Naive B cell (primary cell): ENCODE measurements at regions not wholly inside any gene's neighbourhood (a gene's known extent, or its start where the extent isn't known, plus 50 kb on each side); places are given as distances from the start of the nearest gene placed in this dataset.

Experiments
- ATAC-seq, 2 donors: fragments of 150-1000 bp; cut with Tn5 transposase; 2 replicates each; pipeline ENCODE4 v1.10.0; 2021; ENCODE audit warnings: low read depth in 2 of 2, mild to moderate bottlenecking in 2 of 2, moderate library complexity in 2 of 2
- DNase-seq: peaks from one replicate; pipeline ENCODE4 v3.0.0; 2022
- H3K27ac Mint-ChIP-seq, 6 donors: one replicate each; pipeline ENCODE4 v1.8.0; 2020 to 2022; ENCODE audit warnings: mild to moderate bottlenecking in 6 of 6, mixed read lengths in 6 of 6, moderate library complexity in 5 of 6, inconsistent platforms in 2 of 6
- H3K27me3 Mint-ChIP-seq, 3 donors: one replicate each; pipeline ENCODE4 v1.8.0; 2021 to 2022; ENCODE audit warnings: mixed read lengths in 3 of 3, mild to moderate bottlenecking in 1 of 3
- H3K36me3 Mint-ChIP-seq, 2 donors: one replicate each; pipeline ENCODE4 v1.8.0; 2020 to 2022; ENCODE audit warnings: mixed read lengths in 2 of 2, inconsistent platforms in 1 of 2, mild to moderate bottlenecking in 1 of 2
- H3K4me1 Mint-ChIP-seq, 3 donors: one replicate each; pipeline ENCODE4 v1.8.0; 2020 to 2022; ENCODE audit warnings: mixed read lengths in 3 of 3, inconsistent platforms in 1 of 3, mild to moderate bottlenecking in 1 of 3, moderate library complexity in 1 of 3
- H3K4me3 Mint-ChIP-seq, 8 donors: one replicate each; pipeline ENCODE4 v1.8.0; 2020 to 2022; ENCODE audit warnings: mild to moderate bottlenecking in 8 of 8, mixed read lengths in 8 of 8, moderate library complexity in 8 of 8, inconsistent platforms in 2 of 8
- H3K9me3 Mint-ChIP-seq, 7 donors: one replicate each; pipeline ENCODE4 v1.8.0; 2020 to 2022; ENCODE audit warnings: mixed read lengths in 7 of 7, mild to moderate bottlenecking in 5 of 7, inconsistent platforms in 2 of 7, moderate library complexity in 1 of 7

DNA sequence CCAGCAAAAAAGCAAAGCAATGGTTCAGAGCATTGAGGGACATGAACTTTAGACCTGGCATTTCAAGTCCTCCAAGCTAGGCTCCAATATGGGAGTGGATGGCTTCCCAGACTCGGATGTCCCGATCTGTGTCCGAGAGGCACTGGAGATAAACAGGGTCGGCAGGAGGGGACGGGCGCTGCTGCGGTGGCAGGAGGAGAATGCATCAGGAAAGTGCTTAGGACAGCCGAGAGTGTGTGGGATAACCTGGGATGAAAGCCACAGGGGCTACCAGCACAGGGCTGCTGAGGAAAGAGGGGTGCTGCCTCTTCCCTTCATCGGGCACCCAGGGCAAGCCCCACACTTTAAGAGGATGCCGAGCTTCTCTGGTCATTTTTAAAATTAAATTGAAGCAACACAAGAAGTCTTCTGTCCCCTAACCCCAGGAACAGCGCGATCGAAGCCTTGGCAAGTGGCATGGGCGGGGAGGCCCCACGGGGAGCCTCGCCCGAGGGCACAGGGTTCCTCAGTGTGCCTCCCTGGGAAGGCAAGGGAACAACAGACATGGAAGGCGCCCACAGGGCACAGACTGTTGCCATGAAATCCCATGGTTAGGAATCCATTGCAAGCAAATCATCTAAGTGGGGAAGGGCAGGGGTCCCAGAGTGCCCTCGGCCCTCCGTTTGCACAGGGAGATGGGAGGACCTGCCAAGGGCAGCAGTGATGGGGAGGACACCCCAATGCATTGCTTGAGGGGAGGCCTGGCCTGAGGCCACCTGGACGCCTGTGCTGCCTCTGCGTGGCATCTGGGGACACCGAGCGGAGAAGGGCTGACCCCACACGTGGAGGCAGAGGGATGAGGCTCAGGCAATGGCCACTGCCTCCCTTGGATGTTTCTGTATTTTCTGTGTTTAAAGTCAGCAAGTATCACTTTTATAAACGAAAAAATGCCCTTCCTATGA lies 78.5 kb upstream of the GPC1 start:
- Mint-ChIP-seq H3K4me1 (no peaks in the 10 kb centered on the region), H3K4me3 (no peak overlapping the region), H3K9me3 (peaks cover 7 to 23% (median 20%) of the 10 kb centered on the region in 7 donors), H3K36me3 (peaks cover 9 to 14% of the 10 kb centered on the region in 2 donors), H3K27ac (no peak overlapping the region), H3K27me3 (peaks cover 0 to 29% (median 7%) of the 10 kb centered on the region in 3 donors)
- DNase-seq (no peak), ATAC-seq (no peak)

DNA sequence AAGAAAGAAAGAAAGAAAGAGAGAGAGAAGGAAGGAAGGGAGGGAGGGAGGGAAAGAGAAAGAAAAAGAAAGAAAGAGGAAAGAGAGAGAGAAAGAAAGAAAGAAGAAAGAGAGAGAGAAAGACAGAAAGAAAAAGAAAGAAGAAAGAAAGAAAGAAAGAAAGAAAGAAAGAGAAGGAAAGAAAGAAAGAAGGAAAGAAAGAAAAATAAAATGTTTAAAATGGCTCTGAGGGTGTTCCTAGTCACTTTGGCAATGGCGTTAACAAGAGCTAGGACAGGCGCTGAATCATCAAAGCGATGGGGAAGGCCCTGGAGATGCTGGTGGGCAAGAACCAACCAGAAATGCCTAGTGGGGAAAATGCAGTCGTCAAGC lies 77.8 kb upstream of the GPC1 start:
- peaks cover 7 to 25% (median 22%) of the 10 kb centered on the region in 7 donors for H3K9me3 Mint-ChIP-seq
- H3K4me3 Mint-ChIP-seq, result peak overlapping the region in 1 of 8 donors; percentile 63
- peaks cover 0 to 27% (median 2%) of the 10 kb centered on the region in 3 donors for H3K27me3 Mint-ChIP-seq
- ATAC-seq (no peak), DNase-seq (no peak)
- H3K36me3 Mint-ChIP-seq, result peaks cover 9 to 14% of the 10 kb centered on the region in 2 donors
- no peak overlapping the region for H3K27ac Mint-ChIP-seq
- H3K4me1 Mint-ChIP-seq, result no peaks in the 10 kb centered on the region

DNA sequence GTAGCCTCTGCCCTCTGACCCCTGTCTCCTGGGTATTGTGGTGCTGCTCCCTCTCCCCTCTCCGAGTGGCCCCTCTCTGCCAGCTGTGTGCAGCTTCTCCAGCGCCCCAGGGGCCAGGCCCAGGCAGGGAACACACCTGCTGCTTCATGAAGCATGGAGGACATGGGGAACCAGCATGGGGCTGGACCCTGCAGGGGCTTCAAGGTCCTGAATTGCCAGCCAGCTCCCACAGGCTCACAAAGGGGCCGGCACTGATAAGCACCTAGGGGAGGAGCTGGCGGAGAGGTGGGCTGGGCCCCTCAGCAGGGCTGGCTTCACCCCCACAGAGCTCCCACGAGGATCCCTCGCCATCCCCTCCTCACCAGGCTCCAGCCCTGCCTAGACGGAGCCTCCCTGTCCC lies 77.4 kb upstream of the GPC1 start:
- H3K36me3 Mint-ChIP-seq, result peaks cover 9 to 14% of the 10 kb centered on the region in 2 donors
- no peak overlapping the region for H3K27ac Mint-ChIP-seq
- H3K9me3 Mint-ChIP-seq, result peaks cover 7 to 25% (median 22%) of the 10 kb centered on the region in 7 donors
- DNase-seq, result no peak
- H3K27me3 Mint-ChIP-seq, result peaks cover 0 to 24% (median 0%) of the 10 kb centered on the region in 3 donors
- no peaks in the 10 kb centered on the region for H3K4me1 Mint-ChIP-seq
- ATAC-seq, result no peak
- no peak overlapping the region for H3K4me3 Mint-ChIP-seq

DNA sequence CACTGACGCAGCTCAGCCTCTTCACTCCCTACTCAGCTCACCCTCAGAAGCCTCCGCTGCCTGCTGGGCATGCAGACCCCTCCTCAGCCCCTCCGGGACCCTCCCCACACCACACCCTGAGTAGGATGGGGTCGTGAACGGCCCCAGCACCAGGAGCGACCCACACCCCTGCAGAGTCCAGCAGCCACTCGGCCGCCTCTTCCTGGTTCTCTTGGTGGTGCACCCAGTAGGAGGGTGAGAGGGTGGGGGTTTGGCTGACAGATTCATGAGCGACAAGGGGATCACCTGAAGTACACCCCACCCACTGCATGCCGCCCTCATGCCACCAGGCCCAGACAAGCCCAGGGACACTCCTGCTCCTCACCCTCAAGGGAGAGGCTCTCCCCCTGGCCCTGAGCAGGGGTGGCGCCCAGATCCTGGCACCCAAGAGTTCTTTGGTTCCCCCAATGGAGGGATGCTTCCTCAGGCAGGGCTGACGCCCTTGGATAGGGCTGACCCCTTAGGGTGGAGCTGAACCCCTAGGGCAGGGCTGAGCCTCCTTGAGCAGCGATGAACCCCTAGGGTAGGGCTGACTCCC lies 76.6 kb upstream of the GPC1 start:
- DNase-seq (no peak), ATAC-seq (no peak)
- H3K4me1 Mint-ChIP-seq, result no peaks in the 10 kb centered on the region
- H3K9me3 Mint-ChIP-seq, result peaks cover 7 to 25% (median 22%) of the 10 kb centered on the region in 7 donors
- H3K36me3 Mint-ChIP-seq, result peaks cover 9 to 14% of the 10 kb centered on the region in 2 donors
- peaks cover 0 to 23% (median 0%) of the 10 kb centered on the region in 3 donors for H3K27me3 Mint-ChIP-seq
- H3K4me3 Mint-ChIP-seq, result no peak overlapping the region
- H3K27ac Mint-ChIP-seq, result no peak overlapping the region

DNA sequence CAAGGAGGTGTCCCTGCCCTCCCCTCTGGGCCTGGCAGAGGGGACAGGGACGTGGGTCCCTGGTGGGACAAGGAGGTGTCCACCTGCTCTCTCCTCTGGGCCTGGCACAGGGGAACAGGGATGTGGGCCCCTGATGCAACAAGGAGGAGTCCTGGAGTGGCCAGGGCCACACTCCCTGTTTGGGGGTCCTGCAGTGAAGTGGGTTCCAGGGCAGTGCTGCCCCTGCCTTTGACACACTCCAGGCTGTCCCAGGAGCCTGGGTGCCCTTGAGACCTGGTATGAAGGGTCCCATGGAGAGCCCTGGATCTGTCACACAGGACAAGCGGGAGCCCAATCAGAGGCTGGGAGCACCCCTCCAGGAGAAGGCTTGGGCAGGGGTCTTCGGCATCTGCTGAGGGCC lies 75.8 kb upstream of the GPC1 start:
- Mint-ChIP-seq H3K27me3 (peaks cover 0 to 19% (median 0%) of the 10 kb centered on the region in 3 donors), H3K4me1 (no peaks in the 10 kb centered on the region), H3K36me3 (peaks cover 9 to 14% of the 10 kb centered on the region in 2 donors), H3K9me3 (peaks cover 7 to 25% (median 22%) of the 10 kb centered on the region in 7 donors), H3K27ac (no peak overlapping the region), H3K4me3 (no peak overlapping the region)
- ATAC-seq (no peak), DNase-seq (no peak)

DNA sequence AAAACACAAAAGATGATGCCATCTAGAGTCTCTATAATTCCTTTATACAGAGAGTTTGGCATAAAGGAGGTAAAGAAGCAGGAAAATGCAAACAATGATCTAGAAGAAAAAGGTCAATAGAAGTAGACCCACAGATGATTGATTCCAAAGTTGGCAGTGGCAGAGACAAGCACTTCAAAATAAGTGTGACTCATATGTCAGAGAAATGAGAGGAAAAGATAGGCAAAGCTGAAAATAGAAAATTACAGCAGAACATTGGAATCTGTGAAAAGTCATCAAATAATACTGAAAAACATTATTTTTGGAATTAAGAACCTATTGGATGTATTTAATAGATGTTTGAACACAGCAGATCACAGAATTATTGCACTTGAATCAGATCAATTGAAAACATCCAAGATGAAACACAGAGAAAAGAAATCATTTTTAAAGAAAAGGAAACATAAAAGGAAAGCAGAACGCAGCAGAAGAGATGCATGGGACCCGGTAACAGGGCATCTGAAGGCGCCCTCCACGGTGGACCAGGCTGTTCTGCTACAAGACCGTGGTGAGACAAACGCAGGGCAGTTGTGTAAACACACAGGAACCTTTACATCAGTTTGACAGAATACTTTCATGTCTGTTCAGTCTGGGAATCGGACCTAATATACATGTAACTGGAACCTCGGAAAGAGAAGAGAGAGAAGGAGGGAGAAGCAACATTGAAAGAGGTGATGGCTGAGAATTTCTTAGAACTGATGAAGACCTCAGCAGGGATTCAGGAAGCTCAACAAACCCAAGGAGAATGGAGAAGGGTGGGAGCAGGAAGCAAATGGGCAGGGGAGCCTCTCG lies 74.6 kb upstream of the GPC1 start:
- Mint-ChIP-seq H3K4me1 (no peaks in the 10 kb centered on the region), H3K27me3 (peaks cover 0 to 12% (median 0%) of the 10 kb centered on the region in 3 donors), H3K9me3 (peaks cover 7 to 25% (median 22%) of the 10 kb centered on the region in 7 donors), H3K4me3 (no peak overlapping the region), H3K27ac (peak overlapping the region in 1 of 6 donors; percentile 49), H3K36me3 (peaks cover 9 to 14% of the 10 kb centered on the region in 2 donors)
- no peak for ATAC-seq
- DNase-seq, result no peak

DNA sequence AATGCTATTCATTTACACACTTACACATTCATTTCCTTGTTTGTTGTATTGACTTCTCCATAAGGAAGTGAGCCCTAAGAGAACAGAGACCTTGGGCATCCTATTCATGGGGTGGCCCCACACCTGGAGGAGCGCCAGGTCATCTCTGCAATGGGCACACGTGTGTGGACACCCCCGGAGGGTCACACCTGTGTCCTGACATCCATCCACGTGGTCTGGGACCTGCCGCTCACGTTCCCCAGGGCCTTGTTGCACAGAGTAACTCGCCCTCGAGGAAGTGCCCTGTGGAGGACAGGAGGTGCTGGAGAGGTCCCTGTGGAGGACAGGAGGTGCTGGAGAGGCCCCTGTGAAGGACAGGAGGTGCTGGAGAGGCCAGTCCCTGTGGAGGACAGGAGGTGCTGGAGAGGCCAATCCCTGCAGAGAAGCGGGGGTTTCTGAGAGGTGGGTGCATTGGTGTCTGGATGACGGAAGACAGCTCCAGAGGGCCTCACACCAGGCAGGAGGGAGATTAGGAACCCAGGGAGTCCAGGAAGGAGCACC lies 73.2 kb upstream of the GPC1 start:
- no peak for ATAC-seq
- Mint-ChIP-seq H3K27me3 (peaks cover 0 to 3% (median 0%) of the 10 kb centered on the region in 3 donors), H3K4me3 (peak overlapping the region in 1 of 8 donors; percentile 55), H3K9me3 (peaks cover 7 to 25% (median 22%) of the 10 kb centered on the region in 7 donors), H3K36me3 (peaks cover 9 to 14% of the 10 kb centered on the region in 2 donors), H3K27ac (no peak overlapping the region), H3K4me1 (no peaks in the 10 kb centered on the region)
- no peak for DNase-seq

DNA sequence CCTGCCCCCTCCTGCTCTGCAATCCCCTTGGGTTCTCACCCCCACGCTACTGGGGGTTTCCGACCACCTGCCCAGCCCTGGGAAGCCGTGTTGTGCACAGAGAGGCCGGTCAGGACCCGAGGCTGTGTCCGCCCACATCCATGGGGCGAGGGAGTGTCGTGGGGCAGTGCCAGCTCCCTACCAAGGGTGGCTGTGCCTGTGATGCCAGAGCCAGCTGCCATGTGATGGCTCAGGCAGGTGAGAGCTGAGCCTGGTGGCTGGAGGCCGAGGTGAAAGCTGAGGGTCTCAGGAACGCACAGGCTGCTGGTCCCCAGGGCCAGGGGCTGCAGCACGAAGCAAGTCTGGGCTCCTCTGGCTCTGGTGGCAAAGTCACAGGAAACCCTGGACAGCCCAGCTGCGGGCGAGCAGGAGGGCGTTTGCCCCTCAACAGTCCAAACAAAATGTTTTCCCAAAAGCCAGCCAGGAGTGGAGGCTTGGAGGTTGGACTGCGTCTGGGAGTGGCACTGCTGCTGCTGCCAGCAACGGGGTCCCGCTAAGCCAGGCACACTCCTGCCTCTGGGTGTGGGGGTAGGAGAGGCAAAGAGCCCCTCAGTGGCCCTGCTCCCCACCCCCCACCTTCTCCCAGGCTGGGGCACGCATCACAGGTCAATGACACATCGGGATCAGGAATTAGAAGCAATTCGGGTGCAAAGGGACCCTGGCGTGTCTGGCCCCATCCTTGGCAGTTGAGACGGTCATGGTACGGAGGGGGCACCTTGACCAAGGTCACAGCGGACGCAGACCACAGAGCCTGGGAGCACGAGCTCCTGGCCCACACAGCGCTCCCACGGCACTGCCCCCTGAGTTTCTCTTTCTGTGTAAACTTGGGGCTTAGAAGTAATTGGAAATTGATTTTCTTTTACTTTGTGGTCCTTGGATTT lies 72.4 kb upstream of the GPC1 start:
- no peak overlapping the region for H3K4me3 Mint-ChIP-seq
- ATAC-seq (no peak), DNase-seq (no peak)
- no peak overlapping the region for H3K27ac Mint-ChIP-seq
- no peaks in the 10 kb centered on the region for H3K4me1 Mint-ChIP-seq
- H3K9me3 Mint-ChIP-seq, result peaks cover 7 to 25% (median 21%) of the 10 kb centered on the region in 7 donors
- H3K27me3 Mint-ChIP-seq, result no peaks in the 10 kb centered on the region
- H3K36me3 Mint-ChIP-seq, result peaks cover 9 to 14% of the 10 kb centered on the region in 2 donors

DNA sequence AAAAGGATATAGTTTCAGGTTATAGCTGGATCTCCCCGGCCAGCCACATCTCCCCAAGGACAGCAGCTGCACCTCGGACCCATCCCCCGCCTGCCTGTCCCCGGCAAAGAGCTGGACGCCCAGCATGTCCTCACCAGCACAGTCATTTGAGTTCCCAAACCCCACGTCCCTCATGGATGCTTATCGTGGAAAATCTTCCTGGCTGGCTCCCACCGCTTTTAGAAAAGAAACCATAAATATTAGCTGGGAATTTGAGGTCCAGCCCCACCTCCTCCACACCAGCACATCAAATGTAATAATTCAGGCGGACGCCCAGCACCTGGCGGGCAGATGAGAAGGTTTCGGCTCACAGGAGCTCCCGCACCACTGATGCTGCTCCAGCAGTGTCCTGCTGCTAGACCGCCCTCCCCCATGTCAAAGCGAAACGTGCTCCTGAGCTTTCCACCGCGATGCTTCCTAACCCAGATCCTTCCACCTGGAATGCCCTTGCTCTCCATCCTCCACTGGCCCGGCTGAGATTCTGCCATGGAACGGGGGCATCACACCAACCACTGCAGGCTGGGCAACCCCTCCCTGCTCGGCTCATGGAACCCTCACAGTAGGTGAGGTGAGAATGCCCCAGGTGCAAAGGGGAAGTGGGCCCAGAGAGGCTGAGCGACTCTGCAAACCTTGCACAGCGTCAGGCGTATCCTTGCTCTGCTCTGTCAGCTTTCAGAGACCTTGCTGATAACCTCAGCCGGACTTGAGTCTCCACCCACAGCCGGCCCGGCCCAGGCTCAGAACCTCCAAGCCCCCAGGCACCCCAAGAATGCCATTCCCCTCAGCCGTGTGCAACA lies 71.5 kb upstream of the GPC1 start:
- no peaks in the 10 kb centered on the region for H3K4me1 Mint-ChIP-seq
- H3K27ac Mint-ChIP-seq, result no peak overlapping the region
- DNase-seq (no peak), ATAC-seq (no peak)
- no peak overlapping the region for H3K4me3 Mint-ChIP-seq
- H3K9me3 Mint-ChIP-seq, result peaks cover 7 to 25% (median 20%) of the 10 kb centered on the region in 7 donors
- no peaks in the 10 kb centered on the region for H3K27me3 Mint-ChIP-seq
- peaks cover 9 to 14% of the 10 kb centered on the region in 2 donors for H3K36me3 Mint-ChIP-seq

DNA sequence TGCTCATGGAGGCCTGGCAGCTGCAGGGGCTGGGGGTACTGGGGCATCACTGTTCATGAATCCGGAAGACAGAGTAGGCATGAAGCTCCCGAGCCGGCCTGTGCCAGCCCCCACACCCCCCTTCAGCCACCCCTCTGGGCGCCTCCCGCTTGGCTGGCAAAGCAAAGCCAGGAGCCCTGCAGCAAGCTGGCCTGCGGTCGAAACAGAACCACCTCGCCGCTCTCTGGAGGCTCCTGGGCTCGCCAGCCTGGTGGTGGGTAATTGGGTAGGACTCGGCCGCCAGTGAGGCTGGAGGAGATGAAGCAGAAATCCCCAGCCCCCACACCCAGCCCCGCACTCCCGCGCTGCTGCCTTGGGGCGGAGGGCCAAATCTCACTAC lies 70.9 kb upstream of the GPC1 start:
- no peak for ATAC-seq
- no peak overlapping the region for H3K4me3 Mint-ChIP-seq
- H3K27me3 Mint-ChIP-seq, result no peaks in the 10 kb centered on the region
- H3K4me1 Mint-ChIP-seq, result no peaks in the 10 kb centered on the region
- H3K9me3 Mint-ChIP-seq, result peaks cover 7 to 25% (median 20%) of the 10 kb centered on the region in 7 donors
- peaks cover 9 to 14% of the 10 kb centered on the region in 2 donors for H3K36me3 Mint-ChIP-seq
- DNase-seq, result no peak
- H3K27ac Mint-ChIP-seq, result no peak overlapping the region

DNA sequence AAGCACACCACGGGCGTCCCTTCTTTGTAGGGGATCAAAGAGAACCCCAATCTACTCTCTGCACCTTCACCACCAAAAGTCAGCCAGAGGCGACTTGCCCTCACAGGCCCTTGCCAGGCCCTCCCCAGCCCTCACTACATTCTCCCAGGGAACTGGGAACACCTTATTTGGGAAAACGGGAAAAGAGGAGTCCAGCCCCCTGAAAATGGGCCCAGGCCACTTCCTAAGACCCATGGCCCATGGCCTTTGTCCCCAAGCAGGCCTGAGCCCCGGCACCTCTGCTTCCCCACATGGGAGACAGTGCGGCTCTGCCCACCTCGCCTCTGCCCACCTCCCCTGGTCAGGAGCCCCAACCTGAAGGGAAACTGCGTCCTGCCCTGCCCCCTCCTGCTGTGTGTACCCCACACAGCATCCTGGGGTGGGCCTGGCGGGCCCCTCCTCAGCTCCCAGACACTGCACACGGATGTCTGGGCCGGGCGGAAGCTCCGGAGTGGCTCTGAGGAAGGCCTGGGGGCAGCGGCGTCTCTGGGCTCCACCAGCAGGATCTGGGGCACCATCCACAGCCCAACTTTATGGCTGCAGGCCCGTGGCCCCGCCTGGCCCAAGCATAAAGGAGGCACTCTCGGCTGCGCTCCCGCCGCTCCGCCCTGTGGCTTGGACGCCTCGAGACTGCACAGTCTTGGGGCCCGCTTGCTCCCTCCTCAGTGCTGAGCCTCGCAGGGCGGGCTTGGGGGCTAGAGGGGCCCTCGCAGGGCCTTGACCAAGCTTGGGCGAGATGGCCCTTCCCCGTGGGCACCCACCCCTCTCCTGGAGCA lies 70.3 kb upstream of the GPC1 start:
- no peaks in the 10 kb centered on the region for H3K4me1 Mint-ChIP-seq
- no peak overlapping the region for H3K27ac Mint-ChIP-seq
- ATAC-seq (no peak), DNase-seq (no peak)
- no peak overlapping the region for H3K4me3 Mint-ChIP-seq
- no peaks in the 10 kb centered on the region for H3K27me3 Mint-ChIP-seq
- peaks cover 7 to 21% (median 16%) of the 10 kb centered on the region in 7 donors for H3K9me3 Mint-ChIP-seq
- peaks cover 9 to 13% of the 10 kb centered on the region in 2 donors for H3K36me3 Mint-ChIP-seq
